GM19240 (cell line): ENCODE measurements at regions not wholly inside any gene's neighbourhood (a gene's known extent, or its start where the extent isn't known, plus 50 kb on each side); places are given as distances from the start of the nearest gene placed in this dataset.

ENCODE experiments used
- DNase-seq: peaks from one replicate; pipeline ENCODE4 v3.0.0; 2011; ENCODE audit warnings: low spot score; ENCODE audit not compliant: insufficient read length

DNA sequence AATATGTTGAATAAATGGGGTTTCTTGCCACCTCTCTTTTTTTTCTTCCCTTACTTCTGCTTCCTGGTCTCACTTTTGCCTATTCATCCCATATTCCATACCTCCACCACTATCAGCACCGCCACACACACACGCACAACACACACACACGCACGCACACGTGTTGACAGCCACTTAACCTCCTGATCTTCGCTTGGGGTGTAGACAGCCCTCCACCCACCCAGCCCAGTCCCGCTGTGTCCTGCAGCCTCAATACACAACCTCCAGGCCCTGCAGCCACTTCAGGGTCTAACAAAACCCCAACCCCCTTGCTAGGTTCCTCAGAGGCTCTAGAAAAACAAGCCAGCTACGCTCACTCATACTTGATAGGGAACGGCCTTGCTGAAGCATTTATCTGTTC is 72.3 kb downstream of the LINC00237 start:
- DNase-seq = no peak

DNA sequence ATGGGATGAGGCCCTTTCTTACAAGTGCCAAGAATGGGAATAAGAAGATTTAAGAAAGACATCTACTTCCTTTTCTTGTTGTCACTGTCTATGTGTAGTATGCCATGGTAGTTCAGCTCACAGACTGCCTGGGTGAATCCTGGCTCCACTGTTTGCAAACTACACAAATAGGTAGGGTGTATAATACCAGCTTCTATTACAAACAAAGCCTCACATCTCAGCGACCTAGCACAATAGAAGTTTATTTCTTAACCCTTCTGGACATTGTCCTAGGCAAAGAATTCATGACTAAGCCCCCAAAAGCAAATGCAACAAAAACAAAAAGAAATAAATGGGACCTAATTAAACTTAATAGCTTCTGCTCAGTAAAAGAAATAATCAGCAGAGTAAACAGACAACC is 74.5 kb downstream of the LINC00237 start:
- DNase-seq = no peak

DNA sequence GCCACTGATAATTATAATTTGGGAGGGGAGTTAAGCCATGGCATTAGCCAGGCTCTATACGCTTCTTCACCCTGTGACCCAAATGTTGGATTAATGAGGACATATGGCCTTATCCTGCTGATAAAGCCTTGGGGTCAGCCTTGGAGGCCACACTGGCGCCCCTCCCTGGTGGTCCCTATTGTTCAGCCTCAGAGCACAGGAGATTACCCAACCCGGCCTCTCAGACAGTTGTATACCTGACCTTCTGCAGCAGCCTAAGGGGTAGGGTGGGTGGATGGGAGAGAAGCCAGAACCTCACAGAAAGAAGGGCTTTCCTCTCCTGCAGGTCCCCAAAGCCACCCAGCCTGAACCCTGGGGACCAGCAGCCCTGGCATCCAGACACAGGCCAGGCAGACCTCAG is 76.8 kb downstream of the LINC00237 start:
- DNase-seq = no peak

DNA sequence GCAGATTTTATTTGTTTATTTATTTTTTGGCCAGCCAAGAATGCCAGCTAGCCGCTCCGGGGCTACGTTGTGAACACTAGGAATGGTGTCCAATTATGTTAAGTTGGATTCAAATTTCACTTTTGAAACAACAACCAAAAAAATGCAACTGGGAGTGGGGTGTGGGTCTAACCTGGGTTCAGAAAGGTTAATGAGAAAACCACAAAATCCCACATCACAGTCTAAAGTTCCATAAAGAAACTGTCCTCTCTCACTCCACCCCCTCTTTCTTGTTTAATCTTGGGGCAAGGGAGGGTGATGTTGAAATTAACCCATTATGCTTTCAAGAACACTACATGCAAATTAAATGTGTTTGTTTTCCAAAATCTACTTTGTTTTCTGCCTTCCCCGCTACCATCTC is 77.2 kb downstream of the LINC00237 start:
- no peak for DNase-seq

DNA sequence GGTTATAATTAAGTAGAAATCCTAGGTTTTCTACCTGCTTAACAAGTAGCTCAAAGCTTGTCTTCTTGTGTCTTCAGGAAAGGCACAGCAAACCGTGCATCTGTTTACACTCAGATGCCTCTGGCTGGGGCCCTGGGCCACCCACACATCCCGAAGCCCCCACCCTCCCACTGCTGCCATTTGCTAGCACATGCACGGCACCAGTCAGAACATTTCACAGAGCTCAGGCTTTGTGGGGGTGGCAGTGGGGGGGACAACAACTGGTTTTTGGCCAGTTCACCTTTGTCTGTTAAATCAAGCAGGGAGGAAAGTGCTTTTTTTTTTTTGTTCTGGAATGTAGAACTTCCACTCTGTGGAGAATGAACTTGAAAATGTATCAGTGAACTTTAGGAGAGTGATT is 77.7 kb downstream of the LINC00237 start:
- no peak for DNase-seq

DNA sequence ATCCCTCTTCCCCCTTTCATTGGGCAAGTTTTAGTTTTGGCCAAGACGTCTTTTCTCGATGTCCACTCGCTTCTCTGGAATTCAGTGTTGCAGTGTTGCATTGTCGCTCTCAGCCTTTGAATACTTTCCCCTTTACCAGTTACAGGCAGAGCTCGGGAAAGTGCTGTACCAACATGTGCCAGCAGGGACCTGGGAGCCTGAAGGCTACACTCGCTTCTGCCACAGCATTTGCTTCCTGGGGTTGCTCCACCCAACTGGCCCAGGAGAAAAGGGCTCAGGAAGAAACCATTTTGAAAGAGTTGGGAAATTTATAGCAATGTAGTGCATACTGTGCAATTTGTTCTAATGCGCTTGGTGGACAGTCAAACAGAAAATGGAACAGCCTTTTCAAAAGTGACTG is 78.6 kb downstream of the LINC00237 start:
- DNase-seq = no peak

DNA sequence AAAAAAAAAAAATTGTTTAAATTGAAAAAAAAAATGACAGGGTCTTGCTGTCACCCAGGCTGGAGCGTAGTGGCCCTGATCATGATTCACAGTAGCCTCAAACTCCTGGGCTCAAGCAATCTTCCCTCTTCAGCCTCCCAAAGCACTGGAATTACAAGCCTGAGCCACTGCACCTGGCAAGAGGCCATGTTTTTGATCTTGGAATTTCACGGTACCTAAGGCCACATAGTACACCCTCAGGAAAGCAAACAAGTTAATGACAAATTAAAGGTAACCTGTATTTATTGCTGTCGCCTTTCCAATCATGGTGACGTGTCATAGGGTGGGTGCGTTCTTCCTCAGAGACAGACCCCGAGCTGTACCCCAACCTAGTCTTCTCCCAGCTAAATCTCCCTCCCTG is 79.2 kb downstream of the LINC00237 start:
- DNase-seq = no peak

DNA sequence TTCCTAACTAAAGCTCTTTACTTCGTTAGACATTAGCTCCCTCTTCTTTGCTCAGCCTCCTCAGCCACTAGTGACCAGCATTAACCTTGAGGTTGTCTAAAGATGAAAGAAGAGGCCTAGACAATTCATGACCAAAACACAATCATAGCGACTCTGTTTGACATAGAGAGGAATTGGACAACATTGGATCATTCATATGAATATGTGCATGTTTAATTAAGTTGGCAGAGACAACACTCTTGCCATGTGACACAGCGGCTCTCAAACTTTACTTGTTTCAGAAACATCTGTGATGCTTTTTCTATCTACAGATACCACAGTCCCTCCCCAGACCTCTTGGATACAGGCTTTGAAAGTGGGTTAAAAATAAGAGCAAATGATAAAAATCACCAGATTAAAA is 81.7 kb downstream of the LINC00237 start:
- no peak for DNase-seq

DNA sequence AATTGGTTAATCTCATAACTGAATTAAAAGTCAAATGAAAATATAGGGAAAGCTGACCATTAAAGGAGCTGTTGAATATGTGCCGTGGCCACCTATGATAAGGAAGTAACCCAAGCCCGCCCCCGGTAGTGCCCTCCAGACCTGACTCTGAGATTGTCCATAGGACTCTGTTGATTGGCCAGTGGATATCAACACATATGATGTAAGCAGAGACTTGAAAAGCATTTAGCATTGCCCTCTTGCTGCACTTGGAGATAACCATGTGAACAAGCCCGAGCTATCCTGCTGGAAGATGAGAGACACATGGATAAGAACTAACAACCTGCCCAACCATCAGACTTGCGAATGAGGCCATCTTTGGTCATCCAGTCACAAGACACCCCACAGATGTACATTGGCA is 83.2 kb downstream of the LINC00237 start:
- DNase-seq = no peak

DNA sequence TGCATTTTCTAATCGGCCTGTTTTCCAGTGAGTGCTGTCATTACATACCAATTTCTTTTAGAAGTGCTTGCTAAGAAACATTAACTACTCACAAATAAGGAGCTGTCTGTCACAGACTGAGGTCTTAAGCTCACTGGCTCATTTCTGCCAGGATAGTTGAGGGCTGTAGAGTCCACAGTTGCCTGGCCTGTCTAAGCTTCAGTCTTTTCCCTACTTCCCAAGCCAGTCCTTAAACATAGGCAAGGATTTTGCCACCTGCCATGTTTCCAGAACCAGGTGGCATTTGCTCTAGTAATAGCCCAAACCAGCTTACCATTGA is 84.7 kb downstream of the LINC00237 start:
- DNase-seq = no peak

DNA sequence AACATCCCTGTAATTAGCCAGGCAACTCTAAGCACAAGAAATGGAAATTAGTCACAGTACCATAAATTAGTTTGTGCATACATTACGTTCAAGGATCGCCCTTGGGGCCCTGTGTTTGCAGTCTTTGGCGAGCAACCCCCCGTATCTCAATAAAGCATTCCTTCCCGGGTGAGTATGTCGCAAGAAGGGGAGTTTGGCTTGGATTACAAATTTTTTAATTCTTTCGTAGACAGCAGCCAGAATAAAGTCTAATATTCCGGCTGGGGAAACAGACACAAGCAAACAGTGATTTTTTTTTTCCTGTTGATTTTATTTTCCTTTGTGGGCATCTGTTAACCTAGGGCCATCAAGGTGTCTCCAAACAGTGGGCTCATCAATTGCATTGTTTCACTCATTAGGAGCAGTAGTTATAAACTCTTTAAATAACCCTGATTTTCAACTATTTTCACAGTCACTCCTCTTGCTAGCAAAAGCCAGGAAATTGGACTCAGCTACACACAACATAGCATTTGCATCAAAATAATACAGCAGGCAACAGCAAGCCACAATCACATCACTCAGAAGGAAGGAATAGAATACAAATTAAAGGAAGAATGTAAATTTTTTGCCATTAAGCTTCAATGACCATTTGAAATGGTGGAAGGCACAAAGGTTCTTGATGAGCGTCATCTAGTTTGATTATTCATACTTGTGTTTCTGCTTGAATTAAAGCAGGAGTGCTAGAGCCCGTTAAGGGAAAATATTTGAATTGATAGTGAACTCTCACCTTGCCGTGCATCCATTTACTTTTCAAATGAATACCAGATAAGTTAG is 85.3 kb downstream of the LINC00237 start:
- DNase-seq = no peak

DNA sequence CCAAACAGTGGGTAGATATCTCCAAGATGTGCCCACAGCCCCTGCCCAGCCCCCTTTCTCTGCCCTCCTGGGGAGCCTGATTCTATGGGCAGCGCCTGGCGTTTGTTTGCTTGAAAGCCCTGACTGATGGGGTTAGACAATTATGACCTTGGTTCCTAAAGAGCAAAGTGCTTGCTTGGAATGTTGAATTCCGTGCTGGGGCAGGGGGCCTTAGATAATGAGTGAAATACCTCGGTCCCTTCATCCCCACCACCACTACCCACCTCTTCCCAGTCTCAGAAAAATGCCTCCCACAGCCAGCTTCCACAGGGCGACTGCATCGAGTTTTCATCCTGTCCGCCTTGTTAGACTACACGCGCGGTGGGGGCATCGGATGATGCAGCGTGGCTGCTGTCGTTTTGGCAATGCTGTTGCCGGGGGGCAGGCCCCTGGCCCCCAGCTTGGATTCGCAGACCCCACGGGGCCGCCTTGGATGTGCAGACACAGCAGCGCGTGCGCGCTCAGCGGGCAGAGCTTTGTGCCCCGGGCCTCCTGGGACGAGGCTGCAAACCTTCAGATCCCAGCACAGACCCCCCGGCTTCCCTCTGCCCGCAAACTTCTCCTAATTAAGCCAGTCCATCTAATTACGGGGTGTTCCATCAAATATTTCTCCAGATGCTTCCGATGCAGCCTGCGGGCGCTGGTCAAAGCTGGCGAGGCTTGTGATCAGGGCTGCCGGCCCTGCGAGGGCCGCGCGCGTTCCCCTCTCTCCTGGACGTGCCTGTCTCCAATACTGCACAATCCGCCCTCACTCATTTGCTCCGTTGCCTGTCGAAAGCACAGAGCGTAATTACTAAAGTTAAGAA is 86.1 kb downstream of the LINC00237 start:
- DNase-seq = no peak

DNA sequence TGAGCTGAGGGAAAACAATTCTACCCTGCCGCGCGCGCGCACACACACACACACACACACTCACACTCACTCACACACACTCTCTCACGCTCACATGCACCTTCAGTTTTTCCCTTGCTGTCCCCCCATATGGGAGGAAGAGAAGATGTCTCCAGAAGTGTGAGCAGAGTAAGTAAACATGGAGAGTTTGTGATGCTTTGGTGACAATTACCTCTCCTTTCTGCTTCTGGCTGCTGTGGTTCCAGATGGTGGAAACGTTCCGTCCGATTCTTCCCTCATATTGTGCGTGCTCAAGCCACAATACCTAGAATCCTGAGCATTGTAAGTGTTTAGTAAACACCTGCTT is 86.7 kb downstream of the LINC00237 start:
- DNase-seq = no peak

DNA sequence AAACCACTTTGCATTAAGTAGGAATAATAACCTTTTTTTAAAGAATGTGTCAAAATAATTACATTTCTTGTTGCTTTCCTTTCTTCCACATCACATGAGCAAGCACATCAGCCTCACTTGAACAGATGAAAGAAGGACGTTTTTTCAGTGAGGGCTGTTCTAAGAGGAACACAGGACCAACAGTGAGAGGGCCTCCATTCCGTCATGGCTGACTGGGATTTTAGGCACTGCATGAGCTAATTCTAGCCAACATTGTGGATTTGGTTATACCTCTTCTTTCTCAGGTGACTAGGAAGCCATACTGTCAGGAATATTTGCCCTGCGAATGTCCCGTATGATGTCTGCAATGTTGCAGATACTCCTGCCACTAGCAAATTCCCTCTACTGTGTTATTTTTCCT is 87.6 kb downstream of the LINC00237 start:
- no peak for DNase-seq

DNA sequence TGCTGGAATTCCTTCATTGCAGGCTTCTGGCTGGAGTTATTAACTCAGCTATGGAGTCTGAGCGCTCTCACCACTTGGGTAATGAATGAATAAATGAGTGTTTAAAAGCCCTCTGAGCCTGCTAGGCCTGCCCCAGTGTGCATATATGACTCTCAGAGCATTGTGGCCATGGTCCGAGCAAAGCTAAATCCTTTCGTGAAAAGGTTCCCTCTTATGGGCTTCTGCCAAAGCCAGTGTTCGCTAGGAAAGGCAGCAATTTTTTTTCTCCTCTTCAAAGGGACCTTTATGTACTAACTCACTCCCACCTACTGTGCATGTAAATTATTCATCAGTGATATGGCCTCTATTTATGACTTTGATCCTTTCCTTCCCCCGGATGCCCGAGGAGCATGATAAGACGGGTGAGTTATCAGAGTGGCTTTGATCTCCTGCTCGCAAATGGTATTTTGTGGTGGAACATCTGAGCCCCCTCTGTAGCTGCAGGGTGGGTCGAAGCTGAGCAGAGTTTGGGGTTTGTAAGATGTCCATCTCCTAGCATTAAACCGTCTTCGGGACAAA is 88.6 kb downstream of the LINC00237 start:
- DNase-seq = no peak

DNA sequence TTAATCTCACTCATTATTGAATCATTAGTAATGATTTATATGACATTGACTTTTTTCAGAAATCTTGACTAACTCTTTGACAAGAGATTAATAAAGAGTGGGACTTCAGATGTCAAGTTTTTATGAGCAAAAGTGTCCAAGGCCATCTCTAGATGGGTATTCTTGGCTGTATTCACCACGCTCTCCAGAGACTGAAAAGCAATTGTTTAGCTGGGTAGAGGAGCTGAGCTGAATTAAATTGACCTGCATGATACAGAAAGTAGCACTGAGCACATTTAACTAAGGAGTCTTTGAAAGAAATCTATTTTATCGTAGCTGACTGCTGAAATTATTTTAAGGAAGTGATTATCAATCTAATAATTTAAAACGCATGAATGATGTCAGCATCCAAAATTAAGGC is 89.4 kb downstream of the LINC00237 start:
- no peak for DNase-seq

DNA sequence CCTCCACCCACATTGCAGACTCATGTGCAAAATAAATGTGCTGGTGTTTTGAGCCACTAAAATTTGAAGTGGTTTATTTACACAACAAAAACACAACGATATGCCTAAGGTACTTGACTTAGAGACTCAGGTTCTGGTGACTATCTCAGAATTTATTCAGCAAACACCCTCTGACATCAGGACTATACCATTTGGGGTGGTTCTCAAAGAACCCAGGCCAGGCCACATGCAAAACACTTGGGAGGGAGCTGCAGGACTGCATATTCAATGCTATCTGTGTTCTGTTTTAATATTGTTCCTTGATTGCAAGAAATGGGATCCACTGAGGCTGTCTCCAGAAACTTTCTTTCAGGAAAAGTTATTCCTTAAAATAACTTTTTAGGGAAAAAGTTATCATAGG is 91.6 kb downstream of the LINC00237 start:
- DNase-seq = no peak

DNA sequence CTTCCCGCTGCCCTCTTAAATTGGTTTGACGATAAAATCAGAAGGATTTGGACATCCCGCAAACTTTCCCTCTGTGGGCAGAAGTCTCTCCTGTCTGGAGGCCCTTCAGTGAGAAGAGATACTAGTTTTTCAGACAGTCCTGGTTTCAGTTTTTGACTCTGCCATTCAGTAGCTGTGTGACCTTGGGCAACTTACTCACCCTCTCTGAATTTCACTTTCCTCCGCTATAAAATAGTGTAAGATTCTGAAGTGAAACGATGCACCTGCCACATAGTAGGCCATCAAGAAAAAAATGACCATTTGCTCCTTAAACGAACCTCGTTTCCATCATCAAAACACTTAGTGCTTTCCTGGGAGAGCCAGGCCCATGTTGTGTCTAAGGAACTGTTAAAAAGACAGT is 97.2 kb downstream of the LINC00237 start:
- no peak for DNase-seq

DNA sequence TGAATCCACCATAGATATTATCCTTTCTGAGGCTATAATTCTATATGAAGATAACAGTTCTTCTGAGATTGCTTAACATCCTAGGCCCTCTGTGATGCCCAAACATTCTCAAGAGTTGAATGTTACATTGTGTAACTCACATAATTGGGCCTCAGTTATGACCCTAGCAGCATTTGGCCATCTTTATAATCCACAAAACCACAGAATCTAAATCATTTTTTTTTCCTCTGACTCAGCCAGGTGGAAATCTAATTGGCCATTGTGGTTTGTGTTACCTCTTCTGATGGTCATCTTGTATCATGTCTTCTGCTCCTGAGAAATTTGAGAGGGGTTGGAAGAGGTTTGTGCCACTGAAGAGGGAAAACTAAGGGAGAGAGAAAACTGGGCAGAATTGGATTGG is 99.5 kb downstream of the LINC00237 start:
- no peak for DNase-seq

DNA sequence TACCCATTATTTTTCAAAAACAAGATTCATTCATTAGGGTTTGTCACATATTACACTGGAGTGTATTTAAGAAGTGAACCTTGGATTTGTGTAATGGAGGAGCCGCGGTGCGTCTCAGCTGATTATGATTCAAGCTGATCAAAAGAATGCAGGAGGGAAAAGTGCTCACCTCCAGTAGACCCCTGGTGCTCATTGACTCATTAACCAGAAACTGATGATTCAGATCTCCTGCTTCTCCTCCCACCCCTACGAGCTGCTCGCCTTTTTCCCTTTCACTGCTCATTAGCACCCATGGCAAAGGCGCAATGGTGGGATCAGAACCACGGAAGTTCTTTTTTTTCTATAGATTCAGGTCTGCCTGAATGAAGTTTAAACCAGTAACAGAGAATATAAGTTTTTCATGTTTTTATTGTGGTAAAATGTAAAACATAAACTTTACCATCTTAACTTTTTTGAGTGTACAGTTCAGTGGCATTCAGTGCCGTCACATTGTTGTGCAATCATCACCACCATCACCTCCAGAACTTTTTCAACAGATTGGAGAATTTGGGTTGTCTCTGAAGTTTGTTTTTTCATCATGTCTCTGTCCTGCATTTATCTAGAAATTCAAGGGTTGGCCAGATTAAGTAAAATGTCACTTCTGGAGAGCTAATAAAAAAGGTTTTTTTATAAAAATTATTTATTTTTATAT is 101.6 kb downstream of the LINC00237 start:
- no peak for DNase-seq

DNA sequence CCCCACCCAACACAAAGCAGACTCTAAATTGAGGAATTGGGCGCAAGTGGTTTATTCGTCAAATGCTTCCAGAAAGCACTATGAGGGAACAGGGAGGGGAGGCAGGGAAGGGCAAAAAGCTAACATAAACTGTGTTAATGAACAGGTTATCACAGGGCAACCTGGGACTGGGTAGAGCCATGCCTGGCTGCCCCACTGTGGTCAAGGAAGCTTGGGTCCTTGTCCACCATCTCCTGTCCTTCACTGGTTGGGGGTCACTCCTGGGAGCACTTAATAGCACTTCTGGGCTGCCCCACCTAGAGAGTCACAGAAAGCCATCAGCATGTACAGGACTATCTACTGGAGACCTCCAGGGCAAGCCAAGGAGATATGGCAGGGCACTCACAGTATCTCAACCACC is 102.3 kb downstream of the LINC00237 start:
- DNase-seq = no peak

DNA sequence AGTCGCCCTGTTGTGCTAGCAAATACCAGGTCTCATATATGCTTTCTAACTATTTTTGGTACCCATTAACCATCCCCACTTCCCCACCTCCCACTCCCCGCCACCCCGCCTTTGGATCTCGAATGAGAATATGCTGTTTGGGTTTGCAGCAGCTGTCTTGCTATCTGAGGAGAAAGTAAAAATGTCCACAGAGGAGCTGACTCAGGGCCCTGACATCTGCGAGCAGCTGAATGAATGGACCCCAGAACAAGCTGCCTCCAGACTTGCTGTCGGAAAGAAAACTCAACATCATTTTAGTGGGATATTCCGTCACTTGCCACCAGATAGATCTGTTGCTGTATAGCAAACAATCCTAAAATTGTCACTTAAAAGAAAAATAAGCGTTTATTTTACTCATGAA is 103.7 kb downstream of the LINC00237 start:
- DNase-seq = no peak
